ENCODE measurements at regions not wholly inside any gene's neighbourhood (a gene's known extent, or its start where the extent isn't known, plus 50 kb on each side); places are given as distances from the start of the nearest gene placed in this dataset.
A peak's percentile ranks its signal among the peaks of the same experiment; 100 is the strongest.

DNA sequence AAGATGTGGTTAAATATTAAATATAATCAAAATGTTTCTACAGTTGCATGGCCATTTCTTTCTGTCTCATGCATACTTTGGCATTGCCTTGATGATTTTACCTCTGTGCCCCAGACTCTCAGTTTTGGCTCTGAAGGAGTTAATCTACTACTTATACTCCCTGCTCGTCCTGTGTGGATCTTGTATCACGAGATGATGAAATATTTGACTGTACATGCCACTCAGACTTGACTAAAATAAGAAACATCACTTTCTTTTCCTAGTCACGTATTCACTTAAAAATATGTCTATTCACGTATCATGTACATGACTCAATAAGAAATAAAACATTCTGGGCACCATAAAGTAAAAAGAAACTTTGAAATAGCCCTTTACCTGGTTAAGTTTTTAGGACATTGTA is 397.7 kb downstream of the RFPL4B start:
- DNase-seq, result no peak

DNA sequence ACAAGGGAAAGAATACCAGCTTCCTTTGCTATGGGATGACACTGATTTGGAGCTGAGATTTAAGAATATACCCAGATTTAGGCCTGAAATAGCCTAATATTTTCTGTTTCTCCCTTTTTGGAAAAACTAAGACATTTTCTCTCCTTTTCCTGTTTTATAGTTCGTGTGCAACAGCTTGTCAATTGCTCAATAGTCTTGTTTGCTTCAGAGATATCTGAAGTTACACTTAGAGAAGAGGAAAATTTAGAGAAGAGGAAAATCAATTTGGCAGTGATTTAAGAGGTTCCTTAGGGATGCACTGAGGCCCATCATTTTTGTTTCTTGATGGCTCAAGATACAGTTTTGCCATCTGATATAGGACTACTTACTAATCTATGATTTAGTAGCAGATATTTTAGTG is 398.6 kb downstream of the RFPL4B start:
- no peak for DNase-seq

DNA sequence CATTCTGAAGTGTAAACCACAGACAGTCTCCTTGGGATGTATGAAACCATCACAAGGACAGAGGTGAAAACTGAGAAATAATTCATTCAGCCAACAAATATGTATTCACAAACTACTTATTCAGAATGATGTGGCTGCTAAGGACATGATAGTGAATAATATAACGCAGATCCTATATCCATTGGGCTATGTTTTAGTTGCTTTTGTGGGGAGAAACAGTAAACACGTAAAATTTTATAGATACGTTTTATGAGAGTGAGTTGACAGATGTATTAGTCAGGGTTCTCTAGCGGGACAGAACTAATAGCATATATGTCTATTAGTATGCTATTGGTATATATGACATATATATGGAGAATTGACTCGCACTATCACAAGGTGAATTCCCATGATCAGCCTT is 402.5 kb downstream of the RFPL4B start:
- no peak for DNase-seq

DNA sequence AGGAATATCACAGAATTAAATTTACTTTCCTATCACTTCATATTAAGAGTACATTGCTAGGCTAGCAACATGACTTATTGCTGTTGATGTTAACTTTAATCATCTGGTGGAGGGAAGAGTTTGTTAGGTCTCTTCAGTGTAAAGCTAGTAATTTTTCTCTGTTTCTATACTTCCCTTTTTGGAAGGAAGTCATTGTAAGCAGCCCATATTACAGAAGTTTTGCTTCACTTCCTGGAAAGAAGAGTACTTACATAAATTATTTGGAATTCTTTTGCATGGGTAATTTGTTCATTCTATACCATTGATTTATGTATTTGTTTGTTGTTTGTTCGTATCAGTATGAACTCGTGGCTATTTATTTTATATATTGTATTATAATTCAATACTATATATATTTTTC is 405.2 kb downstream of the RFPL4B start:
- DNase-seq, result no peak

DNA sequence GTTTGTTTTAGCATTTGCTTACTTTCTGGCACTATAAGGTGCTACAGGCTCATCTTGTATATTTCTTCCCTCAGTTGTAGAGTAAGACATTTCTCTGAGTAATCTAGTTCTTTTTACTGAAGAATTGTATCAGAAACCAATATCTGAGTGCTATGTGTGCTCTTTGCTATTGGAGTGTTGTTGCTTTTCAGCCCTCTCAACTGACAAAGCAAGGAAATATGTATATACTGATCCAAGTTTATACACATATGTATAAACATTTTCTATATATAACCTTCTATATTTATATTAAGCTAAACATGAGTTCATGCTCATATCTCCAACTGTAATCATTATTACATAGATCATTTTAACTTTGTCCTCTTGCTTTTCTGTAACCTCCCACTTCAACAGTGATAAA is 405.7 kb downstream of the RFPL4B start:
- DNase-seq, result no peak

DNA sequence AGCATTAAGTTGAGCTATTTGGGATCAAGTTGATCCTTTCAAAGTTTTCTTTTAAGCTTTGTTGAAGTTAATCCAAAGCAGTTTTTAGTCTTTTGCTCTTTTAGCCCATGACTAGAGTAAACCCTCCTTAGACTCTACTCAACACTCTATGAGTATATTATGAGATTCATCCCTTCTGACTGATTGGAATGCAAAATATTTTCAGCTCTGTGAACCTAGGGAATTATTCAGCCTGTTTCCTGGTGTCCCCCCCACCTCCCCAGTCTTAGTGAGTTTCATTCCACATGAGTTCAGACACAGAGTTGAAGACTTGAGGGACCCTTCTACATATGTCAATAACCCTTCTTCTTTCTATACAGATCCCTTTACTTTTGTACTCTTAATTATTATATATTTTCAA is 413.7 kb downstream of the RFPL4B start:
- DNase-seq, result no peak

DNA sequence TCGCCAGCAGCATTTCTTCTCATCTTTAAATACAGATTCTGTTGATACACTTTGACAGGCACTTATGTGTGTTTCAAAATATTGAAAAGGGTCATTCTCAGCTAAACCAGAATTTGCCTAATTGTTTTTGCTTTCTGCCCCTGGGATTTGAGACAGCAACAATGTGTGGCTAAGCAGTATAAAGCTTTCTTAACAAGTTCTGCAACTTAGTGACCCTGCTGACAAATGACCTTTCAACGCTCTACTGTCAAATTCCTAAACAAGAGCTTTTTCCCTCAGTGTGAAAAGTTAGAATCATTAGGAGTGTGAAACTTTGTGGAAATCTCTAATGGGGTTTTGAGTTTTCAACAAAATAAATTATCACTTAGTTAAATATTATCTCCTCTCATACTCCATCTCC is 414.6 kb downstream of the RFPL4B start:
- DNase-seq, result no peak

DNA sequence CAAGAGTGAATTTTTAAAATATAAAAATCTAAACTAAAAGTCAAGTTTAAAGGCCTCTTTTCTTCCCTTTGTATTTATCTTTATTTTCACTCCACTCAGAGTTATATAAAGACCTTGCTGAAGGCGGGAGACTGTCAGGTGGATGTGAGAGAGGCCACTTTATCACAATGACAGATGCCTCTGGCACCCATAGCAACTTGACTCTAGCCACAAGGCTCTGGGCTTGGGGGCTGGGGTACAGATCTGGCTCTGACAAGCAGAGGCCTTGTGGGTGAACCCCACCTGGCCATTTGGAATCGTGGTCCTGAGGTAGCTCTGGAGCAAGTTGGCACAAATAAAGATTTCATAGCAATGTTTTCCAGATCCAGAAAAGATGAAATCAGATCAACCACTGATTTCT is 417.2 kb downstream of the RFPL4B start:
- DNase-seq, result no peak

DNA sequence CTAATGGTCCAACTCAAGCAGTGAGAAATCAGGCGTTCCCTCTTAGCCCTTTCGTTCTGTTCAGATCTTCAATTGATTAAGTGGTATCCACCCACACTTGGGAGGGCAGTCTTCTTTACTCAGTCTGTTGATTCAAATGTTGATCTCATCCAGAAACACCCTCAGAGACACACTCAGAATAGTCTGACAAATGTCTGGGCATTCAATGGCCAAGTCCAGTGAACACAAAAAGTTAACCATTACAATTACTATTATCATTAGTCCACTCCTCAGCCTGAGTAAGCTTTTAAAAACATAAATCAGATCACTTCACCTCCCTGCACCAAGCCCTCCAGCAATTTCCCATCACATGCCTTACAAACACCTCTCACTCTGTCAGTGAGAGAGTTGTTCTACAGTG is 423.2 kb downstream of the RFPL4B start:
- DNase-seq, result no peak

DNA sequence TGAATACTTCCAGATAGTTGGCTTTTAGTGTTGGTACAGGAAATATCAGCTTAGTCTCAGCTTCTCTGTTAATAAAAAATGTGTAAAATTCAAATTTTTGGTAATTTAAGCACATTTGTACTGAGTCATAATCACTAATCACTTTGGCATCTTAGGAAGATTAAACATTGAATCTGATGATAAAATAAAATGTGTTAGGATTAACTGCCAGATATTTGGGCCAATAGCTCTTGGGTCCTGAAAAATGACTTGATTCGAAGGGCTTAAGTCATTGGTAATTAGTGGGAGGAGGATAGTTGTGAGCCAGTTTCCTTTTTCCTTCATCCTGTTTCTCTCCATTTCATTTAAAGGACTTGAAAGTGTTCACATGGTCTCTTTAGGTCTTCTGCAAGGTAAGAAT is 426.1 kb downstream of the RFPL4B start:
- DNase-seq, result no peak

DNA sequence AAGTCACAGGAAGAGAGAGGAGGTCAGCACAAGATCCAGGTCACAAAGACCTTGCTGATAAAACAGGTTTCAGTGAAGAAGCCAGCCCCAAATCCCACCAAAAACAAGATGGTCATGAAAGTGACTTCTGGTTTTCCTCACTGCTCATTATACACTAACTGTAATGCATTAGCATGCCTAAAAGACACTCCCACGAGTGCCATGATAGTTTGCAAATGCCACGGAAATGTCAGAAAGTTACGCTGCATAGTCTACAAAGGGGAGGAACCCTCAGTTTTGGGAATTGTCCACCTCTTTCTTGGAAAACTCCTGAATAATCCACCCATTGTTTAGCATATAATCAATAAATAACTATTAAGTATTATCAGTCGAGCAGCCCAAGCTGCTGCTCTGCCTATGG is 427.2 kb downstream of the RFPL4B start:
- no peak for DNase-seq

DNA sequence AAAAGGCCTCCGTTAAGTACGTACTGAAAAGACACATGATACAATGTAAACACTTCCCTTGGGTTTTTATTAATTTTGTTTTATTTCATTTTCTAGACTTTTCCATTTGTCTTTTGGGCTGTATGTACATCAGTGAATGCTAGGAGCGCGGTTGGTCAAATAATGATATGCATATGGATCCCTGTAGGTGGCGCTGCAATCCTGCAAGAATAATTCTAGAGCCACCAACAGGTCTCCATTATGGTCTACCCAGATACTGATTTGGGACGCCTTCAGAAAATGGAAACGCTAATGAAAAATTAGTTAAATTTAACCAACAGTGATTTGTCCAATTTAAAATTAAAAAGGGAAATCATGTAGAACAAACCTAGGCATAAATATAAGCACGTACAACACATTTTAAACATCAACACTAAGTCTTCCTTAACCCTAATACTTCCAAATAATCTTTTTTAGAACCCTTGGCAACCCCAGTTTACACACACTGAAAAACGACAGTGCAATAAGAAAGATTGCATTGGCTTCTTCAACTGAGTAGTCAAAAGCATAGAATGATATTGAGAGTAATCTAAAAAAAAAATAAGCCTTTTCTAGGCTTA is 433.5 kb downstream of the RFPL4B start:
- peak; percentile 28 for DNase-seq

DNA sequence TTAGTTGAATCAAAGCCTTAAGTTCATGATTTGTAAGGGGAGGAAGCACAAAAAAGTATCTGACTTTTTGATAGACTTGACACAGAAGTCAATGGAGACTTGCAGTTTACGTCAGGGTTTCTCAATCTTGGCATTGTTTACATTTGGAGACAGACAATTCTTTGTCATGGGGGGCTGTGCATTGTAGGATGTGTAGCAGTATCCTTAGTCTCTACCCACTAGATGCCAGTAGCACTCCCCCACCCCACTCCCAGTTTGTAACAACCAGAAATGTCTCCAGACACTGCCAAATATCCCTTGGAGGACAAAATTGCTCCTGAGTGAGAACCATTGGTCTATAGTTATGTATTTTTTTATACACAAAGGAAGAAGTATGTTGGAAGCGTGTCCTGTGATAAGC is 434.1 kb downstream of the RFPL4B start:
- DNase-seq, result no peak

DNA sequence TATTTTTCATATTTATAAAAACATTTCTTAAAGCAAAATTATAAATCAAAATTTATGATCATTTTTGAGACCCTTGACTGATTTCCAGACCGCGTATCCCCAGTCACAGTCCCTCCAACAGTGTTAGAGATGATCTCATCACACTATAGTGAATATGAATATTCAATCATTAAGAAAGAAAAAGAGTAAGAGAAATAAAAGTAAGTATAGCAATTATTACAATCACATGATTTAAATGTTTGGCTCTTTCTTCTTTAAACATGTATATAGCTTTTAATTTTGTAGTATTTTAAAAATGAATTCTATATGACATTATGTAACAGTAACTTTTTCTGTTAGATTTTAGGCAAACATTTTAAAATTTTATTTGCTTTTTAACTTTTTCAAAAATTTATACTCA is 438.3 kb downstream of the RFPL4B start:
- DNase-seq, result no peak

DNA sequence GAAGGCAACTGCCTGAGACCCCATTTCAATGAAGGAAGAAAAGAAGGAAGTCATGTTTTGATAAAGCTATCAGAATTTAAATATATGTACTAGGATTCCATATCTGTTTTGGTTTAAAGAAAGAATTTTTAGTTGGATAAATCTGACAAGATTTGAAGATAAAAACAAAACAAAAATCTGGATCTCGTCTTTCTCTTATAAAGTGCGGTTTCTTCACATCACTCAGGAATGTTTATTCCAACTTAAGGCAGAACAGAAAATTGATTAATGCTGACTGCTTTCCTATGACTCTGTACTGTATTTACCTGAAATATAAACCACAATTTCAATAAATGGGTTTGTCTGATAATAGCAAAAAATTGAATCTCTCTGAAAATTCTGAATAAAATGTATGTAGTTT is 439.7 kb downstream of the RFPL4B start:
- DNase-seq, result no peak

DNA sequence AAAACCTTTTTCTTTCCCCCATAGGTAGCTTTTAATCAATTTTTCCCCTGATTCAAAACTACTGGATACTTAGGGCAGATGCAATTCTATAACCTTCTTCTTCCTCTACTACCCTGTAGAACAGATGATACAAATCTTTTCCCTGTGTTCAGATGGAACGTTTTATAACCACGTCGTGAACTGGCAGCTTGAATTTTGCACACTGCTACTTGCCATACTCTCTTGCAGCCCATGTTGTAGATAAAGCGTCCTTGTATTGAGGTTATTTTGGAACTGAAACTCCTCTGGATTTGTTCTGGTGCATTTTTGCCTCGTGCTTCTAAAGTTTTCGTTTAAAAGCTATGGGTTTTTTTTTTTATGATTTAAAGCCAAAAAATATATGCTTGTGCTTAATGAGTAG is 440.2 kb downstream of the RFPL4B start:
- no peak for DNase-seq

DNA sequence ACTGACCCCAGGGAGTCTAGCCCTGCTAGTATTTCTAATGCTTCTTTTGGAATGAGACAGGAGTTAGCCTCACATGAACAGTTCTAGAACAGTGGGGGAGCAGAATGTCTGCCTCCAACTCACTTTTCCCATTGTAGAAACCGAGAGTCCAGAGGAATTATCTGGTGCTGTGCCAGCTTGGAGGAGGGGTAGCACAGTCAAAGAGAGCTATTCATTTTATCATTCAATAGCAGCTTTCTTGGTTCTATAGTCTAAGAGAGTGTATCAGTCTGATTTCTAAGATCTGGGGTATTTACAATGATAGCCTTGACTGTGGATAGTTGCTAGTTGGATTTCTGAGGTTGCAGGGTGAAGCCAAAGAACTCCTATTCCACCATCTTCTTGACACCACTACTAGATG is 448.2 kb downstream of the RFPL4B start:
- no peak for DNase-seq

DNA sequence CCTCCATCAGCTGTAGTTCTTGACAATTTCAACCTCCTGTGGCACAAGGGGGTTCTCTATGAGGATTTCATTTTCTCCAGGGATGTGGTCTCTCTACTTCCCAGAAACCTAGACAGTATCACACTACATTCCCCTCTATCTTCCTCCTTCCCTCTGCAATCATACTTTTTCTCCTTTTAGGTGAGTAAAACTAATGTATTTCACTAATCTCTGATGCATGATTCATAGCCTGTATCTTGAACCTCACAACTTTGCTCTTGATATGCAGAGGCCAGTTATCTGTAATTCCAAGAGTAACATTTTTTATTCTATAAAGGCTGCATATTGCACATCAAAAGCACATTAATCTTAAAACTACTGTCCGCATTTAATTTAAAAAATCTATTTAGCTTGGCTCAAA is 449.6 kb downstream of the RFPL4B start:
- DNase-seq, result no peak

DNA sequence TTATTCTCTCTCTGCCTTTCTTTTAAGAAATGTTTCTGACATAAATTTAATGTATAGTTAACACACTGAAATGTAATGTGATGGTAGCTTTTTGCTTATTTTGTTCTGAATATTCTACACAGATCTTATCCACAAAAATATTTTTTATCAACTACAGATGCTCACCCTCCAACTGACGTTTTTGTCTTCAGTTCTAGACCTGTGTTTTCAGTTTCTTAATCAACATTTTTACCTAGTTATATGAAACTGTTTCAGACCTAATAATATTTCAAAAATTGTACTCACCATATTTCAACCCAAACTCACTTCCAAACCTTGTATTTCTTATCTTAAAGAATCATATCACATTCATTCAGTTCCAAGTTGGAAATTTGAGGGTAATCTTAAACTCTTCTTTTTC is 452.8 kb downstream of the RFPL4B start:
- no peak for DNase-seq

DNA sequence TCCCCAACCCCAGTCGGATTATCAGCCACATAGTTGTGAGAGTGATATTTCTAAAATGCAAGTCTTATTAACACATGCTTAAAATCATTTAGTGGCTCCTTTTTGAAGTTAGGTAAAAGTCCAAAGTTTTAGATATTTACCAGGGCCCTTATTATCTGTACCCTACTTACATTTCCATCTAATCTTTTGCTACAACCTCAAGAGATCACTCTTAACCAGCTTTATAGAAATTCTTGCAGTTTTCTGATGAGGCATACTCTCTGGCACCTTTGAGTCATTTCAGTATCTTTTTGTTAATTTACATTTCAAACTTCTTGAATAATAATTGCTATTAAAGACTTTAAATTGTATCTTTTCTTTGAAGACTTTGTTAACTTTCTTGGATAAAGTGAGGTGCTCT is 453.3 kb downstream of the RFPL4B start:
- no peak for DNase-seq

DNA sequence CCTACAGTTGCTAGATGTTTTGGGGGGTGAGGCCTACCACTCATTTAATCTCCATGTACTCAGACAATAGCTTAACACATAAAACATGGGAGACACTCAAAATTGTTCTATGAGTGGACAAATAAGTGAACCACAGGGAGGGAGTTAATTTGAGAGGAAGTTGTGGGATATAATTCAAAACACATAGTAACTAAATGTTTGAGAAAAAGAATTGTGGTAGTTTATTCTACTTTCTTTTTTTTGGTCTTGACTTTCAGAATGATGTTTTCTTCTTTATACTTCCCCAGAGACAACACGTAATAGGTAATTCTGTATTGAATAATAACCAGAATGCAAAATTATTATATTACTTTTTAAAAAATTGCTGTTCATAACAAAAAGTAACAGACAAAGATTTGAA is 453.8 kb downstream of the RFPL4B start:
- no peak for DNase-seq

DNA sequence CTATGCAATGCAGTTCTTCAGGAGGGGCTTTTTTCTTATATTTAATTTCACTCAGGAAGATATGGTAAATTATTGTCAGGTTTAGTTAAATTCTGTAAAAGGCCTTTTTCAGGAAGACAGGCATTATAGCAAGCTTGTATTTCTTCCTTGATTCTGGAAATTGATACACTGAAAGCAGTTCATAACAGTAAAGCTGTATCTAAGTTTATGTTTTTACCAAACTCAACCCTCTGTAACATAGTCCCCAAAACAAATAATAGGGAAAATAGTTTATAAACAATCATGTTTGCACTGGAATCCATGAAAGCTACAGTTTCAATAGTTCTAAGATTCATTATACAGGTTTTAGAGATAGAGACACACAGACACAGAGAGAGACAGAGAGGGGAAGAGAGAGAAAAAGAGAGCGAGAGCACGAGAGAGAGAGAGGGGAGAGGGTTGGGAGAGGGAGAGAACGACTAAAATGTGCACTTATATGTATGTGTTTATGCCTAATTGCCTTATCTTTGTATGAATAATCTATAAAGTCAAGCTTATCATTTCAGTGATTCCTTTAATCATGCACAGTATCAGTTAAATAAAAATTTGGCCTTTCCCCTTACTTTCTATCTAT is 454.4 kb downstream of the RFPL4B start:
- DNase-seq, result no peak

DNA sequence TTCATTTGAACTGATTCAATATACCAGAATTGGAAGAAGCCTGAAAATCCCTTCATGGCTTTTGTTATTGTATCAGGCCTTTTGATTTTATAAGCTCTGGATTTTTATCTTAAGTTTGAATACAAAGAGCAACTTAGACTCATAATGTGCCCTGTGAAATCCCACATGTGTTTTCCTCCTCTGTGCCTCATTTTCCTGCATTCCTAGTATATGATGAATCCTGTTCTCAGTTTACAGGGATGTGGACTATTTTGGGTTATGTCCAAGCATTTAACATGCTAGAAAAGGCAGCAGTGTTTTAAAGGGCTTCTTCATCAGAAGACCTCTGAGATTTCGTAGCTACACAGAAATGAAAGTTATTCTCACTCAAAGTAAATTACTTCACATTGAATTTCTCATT is 455.0 kb downstream of the RFPL4B start:
- no peak for DNase-seq

DNA sequence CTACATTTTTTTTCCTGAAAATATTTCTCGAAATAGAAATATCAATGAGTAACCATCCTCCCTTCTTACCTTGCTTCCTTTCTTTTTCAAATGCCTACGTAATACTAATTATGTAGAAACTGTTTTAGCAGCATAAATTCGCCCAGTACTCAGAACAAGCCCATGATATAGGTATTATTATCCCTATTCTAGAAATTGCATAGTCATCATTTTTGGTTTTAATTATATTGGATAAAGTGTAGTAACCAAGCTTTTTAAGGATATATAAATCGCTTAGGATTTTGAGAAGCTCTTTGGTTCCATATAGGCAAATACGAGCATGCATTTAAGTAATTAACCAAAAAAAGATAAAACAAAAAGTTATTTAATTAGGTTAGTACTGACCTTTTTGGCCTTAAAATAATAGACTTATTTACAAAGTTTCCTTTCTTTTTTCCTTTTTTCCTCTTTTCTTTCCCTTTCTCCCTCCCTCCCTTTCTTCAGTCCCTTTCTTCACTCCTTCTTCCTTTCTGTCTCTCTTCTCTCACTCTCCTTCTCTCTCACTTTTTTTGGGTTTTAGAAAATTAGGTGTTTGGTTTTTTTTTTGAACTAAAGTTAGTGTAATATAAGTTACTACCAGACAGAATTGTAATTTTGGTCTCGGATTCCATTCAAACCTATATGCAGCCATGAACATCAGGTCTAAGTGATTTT is 457.7 kb downstream of the RFPL4B start:
- DNase-seq, result no peak
